ENCODE measurements at regions not wholly inside any gene's neighbourhood (a gene's known extent, or its start where the extent isn't known, plus 50 kb on each side); places are given as distances from the start of the nearest gene placed in this dataset.

- TF ChIP-seq CTCF (conservative IDR thresholded peaks at IDR 0.05 in 1 of 2, IDR thresholded peaks at IDR 0.05 in 1 of 2; ENCODE audit: low read depth in 1 of 2, low read length in 2 of 2) (no peak), EZH2 (IDR thresholded peaks at IDR 0.05; ENCODE audit: low read length, missing control alignments) (no peak)
These were observed 330.8 kb upstream of the RSPO3 start for GRCh38 chr6:126787635-126788034.
